Fibroblast of skin of left biceps (primary cell): ENCODE measurements at regions not wholly inside any gene's neighbourhood (a gene's known extent, or its start where the extent isn't known, plus 50 kb on each side); places are given as distances from the start of the nearest gene placed in this dataset.
A peak's percentile ranks its signal among the peaks of the same experiment; 100 is the strongest.
"Not testable (repeated sequence)": the region's sequence is repeated elsewhere in the genome, so short reads cannot be mapped to it uniquely, and the experiment has no call there.

Source experiments
- DNase-seq, 2 experiments: peaks; one replicate each; pipeline ENCODE4 v3.0.0-alpha.2; 2013; ENCODE audit warnings: low read depth in 2 of 2

GRCh38 chr3:15989419-15989818 lies 185.1 kb upstream of the GALNT15 start:
- no peak for DNase-seq

- not testable (repeated sequence) for DNase-seq
Observed at GRCh38 chr3:15993660-15994059, 180.8 kb upstream of the GALNT15 start.

- not testable (repeated sequence) for DNase-seq
Observed at GRCh38 chr3:15996496-15996895, 178.0 kb upstream of the GALNT15 start.

GRCh38 chr3:15997274-15997943 lies 177.1 kb upstream of the GALNT15 start:
- DNase-seq = no peak

GRCh38 chr3:15998911-15999310 lies 175.6 kb upstream of the GALNT15 start:
- no peak for DNase-seq

- DNase-seq = no peak
Observed at GRCh38 chr3:16004812-16005211, 169.7 kb upstream of the GALNT15 start.

GRCh38 chr3:16011376-16011775 lies 163.1 kb upstream of the GALNT15 start:
- DNase-seq = no peak

- peak; percentile 51 to 62 for DNase-seq
Observed at GRCh38 chr3:16012086-16012485, 162.4 kb upstream of the GALNT15 start.

- no peak for DNase-seq
Observed at GRCh38 chr3:16013568-16013967, 160.9 kb upstream of the GALNT15 start.

- DNase-seq = not testable (repeated sequence)
Observed at GRCh38 chr3:16021801-16022200, 152.7 kb upstream of the GALNT15 start.

GRCh38 chr3:16023881-16024280 lies 150.6 kb upstream of the GALNT15 start:
- DNase-seq = not testable (repeated sequence)

GRCh38 chr3:16024548-16024947 lies 149.9 kb upstream of the GALNT15 start:
- no peak for DNase-seq

- no peak for DNase-seq
Observed at GRCh38 chr3:16026753-16027152, 147.7 kb upstream of the GALNT15 start.

GRCh38 chr3:16028604-16029003 lies 145.9 kb upstream of the GALNT15 start:
- DNase-seq = peak; percentile 54 to 57

- no peak for DNase-seq
Observed at GRCh38 chr3:16030342-16030741, 144.1 kb upstream of the GALNT15 start.

GRCh38 chr3:16031434-16031833 lies 143.0 kb upstream of the GALNT15 start:
- DNase-seq = no peak

- DNase-seq = no peak
Observed at GRCh38 chr3:16033889-16034687, 140.4 kb upstream of the GALNT15 start.

- DNase-seq = no peak
Observed at GRCh38 chr3:16040991-16041390, 133.5 kb upstream of the GALNT15 start.

GRCh38 chr3:16048435-16049318 lies 125.8 kb upstream of the GALNT15 start:
- peak; percentile 45 to 50 for DNase-seq

GRCh38 chr3:16050641-16051467 lies 123.6 kb upstream of the GALNT15 start:
- no peak for DNase-seq

GRCh38 chr3:16051691-16052090 lies 122.8 kb upstream of the GALNT15 start:
- no peak for DNase-seq
